Endothelial cell (in vitro differentiated cells): ENCODE measurements at regions not wholly inside any gene's neighbourhood (a gene's known extent, or its start where the extent isn't known, plus 50 kb on each side); places are given as distances from the start of the nearest gene placed in this dataset.

Experiments used
- DNase-seq: peaks from one replicate; pipeline ENCODE4 v3.0.0; 2021; ENCODE audit warnings: low spot score
- H3K27ac Mint-ChIP-seq: one replicate; pipeline ENCODE4 v1.8.0; 2021; ENCODE audit warnings: mixed read lengths, inconsistent platforms; ENCODE audit not compliant: unreplicated experiment
- H3K27me3 Mint-ChIP-seq: one replicate; pipeline ENCODE4 v1.8.0; 2021; ENCODE audit warnings: mild to moderate bottlenecking, moderate library complexity, mixed read lengths, inconsistent platforms; ENCODE audit not compliant: unreplicated experiment
- H3K36me3 Mint-ChIP-seq: one replicate; pipeline ENCODE4 v1.8.0; 2021; ENCODE audit warnings: mild to moderate bottlenecking, low read depth, mixed read lengths, inconsistent platforms; ENCODE audit not compliant: unreplicated experiment
- H3K4me1 Mint-ChIP-seq: one replicate; pipeline ENCODE4 v1.8.0; 2021; ENCODE audit warnings: mild to moderate bottlenecking, mixed read lengths, inconsistent platforms; ENCODE audit not compliant: unreplicated experiment
- H3K4me3 Mint-ChIP-seq: one replicate; pipeline ENCODE4 v1.8.0; 2021; ENCODE audit warnings: mild to moderate bottlenecking, mixed read lengths, inconsistent platforms; ENCODE audit not compliant: unreplicated experiment
- H3K9me3 Mint-ChIP-seq: one replicate; pipeline ENCODE4 v1.8.0; 2021; ENCODE audit warnings: mixed read lengths, inconsistent platforms; ENCODE audit not compliant: unreplicated experiment
- TF ChIP-seq, protein P1 (sequence below): fragments of 200-600 bp; sonication (generic); IDR thresholded peaks from one replicate; pipeline ENCODE4 v1.5.0; 2021; ENCODE audit warnings: antibody characterized with exemption; ENCODE audit not compliant: unreplicated experiment

- TF ChIP-seq, protein P1, sequence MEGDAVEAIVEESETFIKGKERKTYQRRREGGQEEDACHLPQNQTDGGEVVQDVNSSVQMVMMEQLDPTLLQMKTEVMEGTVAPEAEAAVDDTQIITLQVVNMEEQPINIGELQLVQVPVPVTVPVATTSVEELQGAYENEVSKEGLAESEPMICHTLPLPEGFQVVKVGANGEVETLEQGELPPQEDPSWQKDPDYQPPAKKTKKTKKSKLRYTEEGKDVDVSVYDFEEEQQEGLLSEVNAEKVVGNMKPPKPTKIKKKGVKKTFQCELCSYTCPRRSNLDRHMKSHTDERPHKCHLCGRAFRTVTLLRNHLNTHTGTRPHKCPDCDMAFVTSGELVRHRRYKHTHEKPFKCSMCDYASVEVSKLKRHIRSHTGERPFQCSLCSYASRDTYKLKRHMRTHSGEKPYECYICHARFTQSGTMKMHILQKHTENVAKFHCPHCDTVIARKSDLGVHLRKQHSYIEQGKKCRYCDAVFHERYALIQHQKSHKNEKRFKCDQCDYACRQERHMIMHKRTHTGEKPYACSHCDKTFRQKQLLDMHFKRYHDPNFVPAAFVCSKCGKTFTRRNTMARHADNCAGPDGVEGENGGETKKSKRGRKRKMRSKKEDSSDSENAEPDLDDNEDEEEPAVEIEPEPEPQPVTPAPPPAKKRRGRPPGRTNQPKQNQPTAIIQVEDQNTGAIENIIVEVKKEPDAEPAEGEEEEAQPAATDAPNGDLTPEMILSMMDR = no peak
- no peak for DNase-seq
- H3K4me3 Mint-ChIP-seq = no peak overlapping the region
- H3K27ac Mint-ChIP-seq = peak overlapping the region; percentile 89
- peaks cover 16% of the 10 kb centered on the region for H3K4me1 Mint-ChIP-seq
- no peaks in the 10 kb centered on the region for H3K36me3 Mint-ChIP-seq
- H3K27me3 Mint-ChIP-seq = peaks cover 6% of the 10 kb centered on the region
- no peaks in the 10 kb centered on the region for H3K9me3 Mint-ChIP-seq
Observed at GRCh38 chr18:73563345-73563744, 584.3 kb downstream of the FBXO15 start.

DNA sequence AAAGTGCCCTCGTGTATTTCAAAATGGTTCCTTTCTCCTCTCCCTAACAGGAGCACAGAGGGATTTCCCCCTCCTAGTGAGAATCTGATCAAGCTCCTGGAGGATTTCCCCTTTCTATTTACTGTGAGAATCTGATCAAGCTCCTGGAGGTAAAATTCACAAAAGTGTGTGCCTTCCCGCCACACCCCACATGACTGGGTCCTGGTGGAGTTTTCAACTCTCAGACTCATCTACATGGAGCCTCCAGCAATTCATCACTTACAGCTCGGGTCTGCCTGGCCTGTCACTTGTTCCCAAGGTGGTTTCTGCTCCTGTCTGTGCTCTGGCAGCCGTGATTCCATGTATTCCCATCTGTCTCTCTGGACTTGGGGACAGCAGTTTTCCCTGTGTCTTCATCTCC, 590.7 kb downstream of the FBXO15 start:
- no peaks in the 10 kb centered on the region for H3K4me1 Mint-ChIP-seq
- no peak overlapping the region for H3K27ac Mint-ChIP-seq
- no peaks in the 10 kb centered on the region for H3K36me3 Mint-ChIP-seq
- no peak for DNase-seq
- H3K9me3 Mint-ChIP-seq = no peaks in the 10 kb centered on the region
- TF ChIP-seq, protein P1 = no peak
- H3K4me3 Mint-ChIP-seq = no peak overlapping the region
- peaks cover 4% of the 10 kb centered on the region for H3K27me3 Mint-ChIP-seq

GRCh38 chr18:73552171-73552570, 595.5 kb downstream of the FBXO15 start:
- Mint-ChIP-seq H3K4me1 (no peaks in the 10 kb centered on the region), H3K27ac (no peak overlapping the region)
- DNase-seq = no peak

DNA sequence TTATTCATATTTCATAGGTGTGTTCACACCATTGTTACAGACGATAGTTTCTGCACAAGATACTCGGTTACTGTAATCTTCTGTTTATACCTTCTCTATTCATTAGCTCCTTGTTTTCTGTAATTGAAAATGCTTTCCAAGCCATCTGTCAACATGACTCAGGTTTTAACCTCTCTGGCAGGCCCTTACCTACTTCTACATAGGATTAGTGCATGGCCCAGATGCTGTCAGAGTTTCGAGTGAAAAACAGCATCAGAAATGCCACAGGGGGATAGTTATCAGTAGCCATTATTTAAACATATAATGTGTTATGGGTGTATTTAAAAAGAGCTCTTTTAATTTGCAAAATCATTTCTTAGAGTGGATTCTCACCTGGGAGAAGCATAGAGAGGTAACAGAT, 596.4 kb downstream of the FBXO15 start:
- DNase-seq = no peak
- Mint-ChIP-seq H3K36me3 (no peaks in the 10 kb centered on the region), H3K27ac (no peak overlapping the region), H3K27me3 (no peaks in the 10 kb centered on the region), H3K4me3 (no peak overlapping the region), H3K9me3 (no peaks in the 10 kb centered on the region), H3K4me1 (no peaks in the 10 kb centered on the region)
- TF ChIP-seq, protein P1 = no peak

More at GRCh38 chr18:73552171-73552570, 595.5 kb downstream of the FBXO15 start:
- TF ChIP-seq, protein P1 = no peak
- no peaks in the 10 kb centered on the region for H3K36me3 Mint-ChIP-seq
- no peak overlapping the region for H3K4me3 Mint-ChIP-seq
- H3K9me3 Mint-ChIP-seq = no peaks in the 10 kb centered on the region
- peaks cover 2% of the 10 kb centered on the region for H3K27me3 Mint-ChIP-seq

DNA sequence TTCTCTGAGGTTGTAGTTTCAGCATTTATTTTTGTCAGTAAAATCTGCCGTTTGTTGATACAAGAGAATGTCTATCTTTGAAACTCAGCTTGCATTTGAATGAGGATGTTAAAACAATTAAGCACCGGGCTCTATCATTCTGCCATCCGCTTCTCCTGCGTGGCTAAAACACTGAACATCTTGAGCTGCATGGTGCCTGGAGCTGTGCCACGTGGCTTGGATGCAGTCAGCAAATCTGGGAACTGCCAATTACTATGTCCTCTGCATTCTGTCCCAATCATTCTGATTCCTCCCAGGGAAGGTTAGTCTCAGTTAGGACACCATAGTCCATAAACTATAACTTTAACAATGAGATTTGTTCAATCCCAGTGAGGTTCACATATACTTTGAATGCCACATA, 598.4 kb downstream of the FBXO15 start:
- Mint-ChIP-seq H3K27me3 (no peaks in the 10 kb centered on the region), H3K4me1 (no peaks in the 10 kb centered on the region), H3K27ac (no peak overlapping the region), H3K9me3 (no peaks in the 10 kb centered on the region), H3K36me3 (no peaks in the 10 kb centered on the region), H3K4me3 (no peak overlapping the region)
- TF ChIP-seq, protein P1 = no peak
- no peak for DNase-seq
